GM23338 (cell line): ENCODE measurements at regions not wholly inside any gene's neighbourhood (a gene's known extent, or its start where the extent isn't known, plus 50 kb on each side); places are given as distances from the start of the nearest gene placed in this dataset.

ENCODE experiments used
- ATAC-seq: fragments of 200-7000 bp; cut with Tn5 transposase; 3 replicates; pipeline ENCODE4 v1.9.1; 2020
- DNase-seq: peaks from one replicate; pipeline ENCODE4 v3.0.0-alpha.2; 2015; ENCODE audit warnings: low spot score
- H2AFZ ChIP-seq: fragments of 200-600 bp; sonication (generic); 2 replicates; pipeline ENCODE4 v1.8.0; 2016; ENCODE audit warnings: antibody characterized with exemption, mild to moderate bottlenecking, moderate library complexity
- H3F3A ChIP-seq: fragments of 200-600 bp; sonication (generic); replicated peaks from 2 replicates; pipeline ENCODE4 v1.8.0; 2017; ENCODE audit warnings: antibody characterized with exemption, mixed run types, low read depth
- H3K27ac ChIP-seq: fragments of 200-600 bp; sonication (generic); 2 replicates; pipeline ENCODE4 v1.6.1; 2016; ENCODE audit warnings: low read depth
- H3K27me3 ChIP-seq: fragments of 200-600 bp; sonication (generic); 2 replicates; pipeline ENCODE4 v1.8.0; 2016; ENCODE audit warnings: mild to moderate bottlenecking, mixed run types, moderate library complexity; ENCODE audit not compliant: insufficient read depth
- H3K36me3 ChIP-seq: fragments of 200-600 bp; sonication (generic); 2 replicates; pipeline ENCODE4 v1.8.0; 2016; ENCODE audit warnings: mild to moderate bottlenecking; ENCODE audit not compliant: insufficient read depth
- H3K4me1 ChIP-seq: fragments of 200-600 bp; sonication (generic); 2 replicates; pipeline ENCODE4 v1.8.0; 2016; ENCODE audit warnings: mild to moderate bottlenecking, moderate library complexity; ENCODE audit not compliant: insufficient read depth
- H3K4me2 ChIP-seq: fragments of 200-600 bp; sonication (generic); 2 replicates; pipeline ENCODE4 v1.7.1; 2017; ENCODE audit warnings: mixed run types
- H3K4me3 ChIP-seq: fragments of 200-600 bp; sonication (generic); 2 replicates; pipeline ENCODE4 v1.6.1; 2016; ENCODE audit warnings: mixed run types
- H3K79me2 ChIP-seq: fragments of 200-600 bp; sonication (generic); replicated peaks from 2 replicates; pipeline ENCODE4 v1.8.0; 2017; ENCODE audit warnings: mild to moderate bottlenecking; ENCODE audit not compliant: insufficient read depth
- H3K9me2 ChIP-seq: fragments of 200-600 bp; sonication (generic); 2 replicates; pipeline ENCODE4 v1.8.0; 2017; ENCODE audit not compliant: insufficient read depth
- H4K20me1 ChIP-seq: fragments of 200-600 bp; sonication (generic); replicated peaks from 2 replicates; pipeline ENCODE4 v1.8.0; 2017; ENCODE audit warnings: mild to moderate bottlenecking; ENCODE audit not compliant: insufficient read depth
- H3K27ac Mint-ChIP-seq: 2 replicates; pipeline ENCODE4 v1.8.0; 2020; ENCODE audit warnings: inconsistent platforms, mild to moderate bottlenecking, moderate library complexity, mixed read lengths
- H3K27me3 Mint-ChIP-seq: 3 replicates; pipeline ENCODE4 v1.8.0; 2022; ENCODE audit warnings: low read depth, mild to moderate bottlenecking, moderate library complexity, mixed read lengths, inconsistent platforms; ENCODE audit not compliant: insufficient read depth, poor library complexity
- H3K36me3 Mint-ChIP-seq: 3 replicates; pipeline ENCODE4 v1.8.0; 2021; ENCODE audit warnings: low read depth, mild to moderate bottlenecking, inconsistent platforms, moderate library complexity, mixed read lengths
- H3K4me1 Mint-ChIP-seq: 3 replicates; pipeline ENCODE4 v1.8.0; 2020; ENCODE audit warnings: mild to moderate bottlenecking, inconsistent platforms, mixed read lengths
- H3K4me3 Mint-ChIP-seq: 3 replicates; pipeline ENCODE4 v1.8.0; 2021; ENCODE audit warnings: moderate library complexity, mild to moderate bottlenecking, inconsistent platforms, mixed read lengths
- H3K9me3 Mint-ChIP-seq: 3 replicates; pipeline ENCODE4 v1.8.0; 2020; ENCODE audit warnings: moderate library complexity, mild to moderate bottlenecking, inconsistent platforms, mixed read lengths
- CTCF ChIP-seq, 2 experiments: fragments of 200-600 bp in 1 of 2; sonication (generic) in 1 of 2; conservative IDR thresholded peaks; 2 replicates each; pipeline versions ENCODE4 v1.5.1 to v1.6.1; 2016 to 2017; ENCODE audit warnings: antibody characterized with exemption in 2 of 2, low read depth in 2 of 2, mild to moderate bottlenecking in 2 of 2, moderate library complexity in 1 of 2
- EZH2phosphoT487 ChIP-seq: fragments of 200-600 bp; sonication (generic); IDR thresholded peaks from one replicate; pipeline ENCODE4 v1.8.1; 2018; ENCODE audit warnings: antibody characterized with exemption; ENCODE audit not compliant: unreplicated experiment
- NANOG ChIP-seq: IDR thresholded peaks from 2 replicates; pipeline ENCODE4 v1.6.1; 2016; ENCODE audit warnings: antibody characterized with exemption, borderline replicate concordance
- STAT1 ChIP-seq: IDR thresholded peaks from one replicate; pipeline ENCODE4 v1.6.1; 2016; ENCODE audit warnings: antibody characterized with exemption; ENCODE audit not compliant: unreplicated experiment
- ZNF114 ChIP-seq: fragments of 250-450 bp; sonication (Bioruptor Pico); IDR thresholded peaks from 2 replicates; pipeline ENCODE4 v1.5.0; 2020; ENCODE audit warnings: mild to moderate bottlenecking, moderate library complexity
- ZNF331 ChIP-seq: fragments of 250-450 bp; sonication (Bioruptor Pico); IDR thresholded peaks from 2 replicates; pipeline ENCODE4 v1.5.0; 2020; ENCODE audit warnings: low read depth, mild to moderate bottlenecking, moderate library complexity
- ZNF462 ChIP-seq: fragments of 250-450 bp; sonication (Bioruptor Pico); IDR thresholded peaks from 2 replicates; pipeline ENCODE4 v1.5.0; 2020; ENCODE audit warnings: mild to moderate bottlenecking, moderate library complexity

DNA sequence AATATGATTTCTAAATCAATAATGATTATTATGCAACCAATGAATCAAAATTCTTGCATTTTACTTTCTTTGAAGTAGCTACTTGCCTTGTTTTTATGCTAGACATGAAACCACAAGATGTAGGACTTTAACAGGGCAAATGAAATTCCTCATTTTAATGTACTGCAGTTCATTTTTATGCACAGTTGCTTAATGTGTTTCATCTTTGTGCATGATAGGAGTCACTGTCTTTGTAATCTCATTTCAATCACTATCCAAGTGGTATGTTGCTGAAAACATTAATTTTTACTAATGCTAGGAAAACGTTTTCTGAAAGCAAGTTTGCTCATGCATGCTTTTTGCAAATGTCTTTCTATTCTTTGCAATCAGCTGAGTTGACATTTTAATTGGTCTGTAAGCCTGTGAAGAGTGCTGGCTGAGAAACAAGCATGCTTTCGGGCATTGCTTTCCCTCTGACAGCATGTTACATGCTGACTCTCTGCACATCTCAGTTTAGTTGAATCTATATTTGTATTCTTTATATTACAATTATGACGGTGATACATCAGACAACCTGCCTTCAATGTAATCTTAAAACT, 535.0 kb upstream of the CDH18 start:
- H3K36me3 ChIP-seq = no peaks in the 10 kb centered on the region
- TF ChIP-seq NANOG (no peak), ZNF114 (CRISPR knock-in tag) (no peak), ZNF462 (CRISPR knock-in tag) (no peak), EZH2phosphoT487 (no peak)
- peaks cover 5% of the 10 kb centered on the region; the same call in 1 of the 3 replicates for H3K9me3 Mint-ChIP-seq
- no peaks in the 10 kb centered on the region for H3K79me2 ChIP-seq
- H3K27ac ChIP-seq = no peak overlapping the region
- no peaks in the 10 kb centered on the region for H3K27me3 Mint-ChIP-seq
- no peak for DNase-seq
- no peak overlapping the region for H2AFZ ChIP-seq
- H3K4me1 ChIP-seq = peaks cover 9% of the 10 kb centered on the region; the same call in 1 of the 2 replicates
- no peak overlapping the region for H3K4me3 ChIP-seq
- H3K27me3 ChIP-seq = no peaks in the 10 kb centered on the region
- no peaks in the 10 kb centered on the region for H4K20me1 ChIP-seq
- no peak for ATAC-seq
- H3K4me2 ChIP-seq = no peak overlapping the region
- no peaks in the 10 kb centered on the region for H3K36me3 Mint-ChIP-seq
- no peaks in the 10 kb centered on the region for H3K9me2 ChIP-seq
- H3K27ac Mint-ChIP-seq = no peak overlapping the region
- H3K4me3 Mint-ChIP-seq = no peak overlapping the region
- no peaks in the 10 kb centered on the region for H3F3A ChIP-seq
- peaks cover 8% of the 10 kb centered on the region; the same call in 2 of the 3 replicates for H3K4me1 Mint-ChIP-seq

GRCh38 chr5:20515606-20516005, 527.6 kb upstream of the CDH18 start:
- no peaks in the 10 kb centered on the region for H3F3A ChIP-seq
- H3K4me1 ChIP-seq = no peaks in the 10 kb centered on the region
- no peak overlapping the region for H3K4me2 ChIP-seq
- H4K20me1 ChIP-seq = no peaks in the 10 kb centered on the region
- Mint-ChIP-seq H3K4me3 (no peak overlapping the region), H3K4me1 (no peaks in the 10 kb centered on the region), H3K27me3 (no peaks in the 10 kb centered on the region), H3K36me3 (no peaks in the 10 kb centered on the region), H3K9me3 (no peaks in the 10 kb centered on the region), H3K27ac (no peak overlapping the region)
- ATAC-seq (no peak), DNase-seq (no peak)
- no peaks in the 10 kb centered on the region for H3K9me2 ChIP-seq
- H3K27me3 ChIP-seq = no peaks in the 10 kb centered on the region
- no peaks in the 10 kb centered on the region for H3K36me3 ChIP-seq
- H2AFZ ChIP-seq = no peak overlapping the region
- H3K79me2 ChIP-seq = no peaks in the 10 kb centered on the region
- TF ChIP-seq EZH2phosphoT487 (no peak), STAT1 (no peak), ZNF331 (CRISPR knock-in tag) (no peak), CTCF (conservative IDR thresholded peaks at IDR 0.05; ENCODE audit: low read depth in 2 of 2) (no peak)
- no peak overlapping the region for H3K4me3 ChIP-seq
- H3K27ac ChIP-seq = no peak overlapping the region
